Dendritic cell treated with granulocyte-macrophage colony-stimulating factor and Interleukin-4, amounts not matched to agents 40 ng/mL and 50 ng/mL, for 4 days (primary cell): ENCODE measurements at regions not wholly inside any gene's neighbourhood (a gene's known extent, or its start where the extent isn't known, plus 50 kb on each side); places are given as distances from the start of the nearest gene placed in this dataset.

Source experiments
- H3K27ac Mint-ChIP-seq: one replicate; pipeline ENCODE4 v1.8.0; 2022; ENCODE audit warnings: mild to moderate bottlenecking, mixed read lengths
- H3K27me3 Mint-ChIP-seq: one replicate; pipeline ENCODE4 v1.8.0; 2022; ENCODE audit warnings: mild to moderate bottlenecking, mixed read lengths
- H3K36me3 Mint-ChIP-seq: one replicate; pipeline ENCODE4 v1.8.0; 2022; ENCODE audit warnings: low read depth, mixed read lengths
- H3K4me1 Mint-ChIP-seq: one replicate; pipeline ENCODE4 v1.8.0; 2022; ENCODE audit warnings: low read depth, mixed read lengths
- H3K4me3 Mint-ChIP-seq: one replicate; pipeline ENCODE4 v1.8.0; 2022; ENCODE audit warnings: mild to moderate bottlenecking, moderate library complexity, mixed read lengths
- H3K9me3 Mint-ChIP-seq: one replicate; pipeline ENCODE4 v1.8.0; 2022; ENCODE audit warnings: mixed read lengths
- intact Hi-C: fragments of 100-400 bp; cut with micrococcal nuclease; formaldehyde crosslinking; loops from one replicate; pipeline ENCODE4 v1.15.0; 2022

DNA sequence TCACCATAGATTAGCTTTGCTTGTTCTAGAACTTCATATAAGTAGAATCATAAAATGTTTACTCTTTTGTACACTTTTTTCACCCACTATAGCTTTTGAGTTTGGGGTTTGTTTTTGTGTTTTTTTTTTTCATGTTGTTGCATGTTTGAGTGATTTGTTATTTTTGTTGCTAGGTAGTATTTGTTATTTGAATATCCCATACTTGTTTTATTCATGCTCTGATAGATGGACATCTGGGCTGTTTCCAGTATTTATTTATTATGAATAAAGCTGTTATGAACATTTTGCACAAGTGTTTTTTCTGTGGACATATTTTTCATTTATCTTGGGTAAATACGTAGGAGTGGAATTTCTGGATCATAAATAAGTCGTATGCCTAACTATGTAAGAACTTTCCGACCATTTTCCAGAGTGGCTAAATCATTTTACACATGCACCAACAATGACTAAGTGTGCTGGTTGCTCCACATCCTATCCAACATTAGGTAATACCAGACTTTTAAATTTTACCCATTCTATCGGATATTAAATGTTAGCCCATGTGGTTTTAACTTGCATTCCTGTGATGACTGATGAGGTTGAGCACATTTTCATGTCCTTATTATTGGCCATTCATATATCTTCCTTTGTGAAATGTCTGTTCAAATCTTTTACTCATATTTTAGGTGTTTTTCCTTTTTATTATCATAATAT, 69.1 kb upstream of the NR4A3 start:
- no peak overlapping the region for H3K4me3 Mint-ChIP-seq
- intact Hi-C loops, result no loop called here

DNA sequence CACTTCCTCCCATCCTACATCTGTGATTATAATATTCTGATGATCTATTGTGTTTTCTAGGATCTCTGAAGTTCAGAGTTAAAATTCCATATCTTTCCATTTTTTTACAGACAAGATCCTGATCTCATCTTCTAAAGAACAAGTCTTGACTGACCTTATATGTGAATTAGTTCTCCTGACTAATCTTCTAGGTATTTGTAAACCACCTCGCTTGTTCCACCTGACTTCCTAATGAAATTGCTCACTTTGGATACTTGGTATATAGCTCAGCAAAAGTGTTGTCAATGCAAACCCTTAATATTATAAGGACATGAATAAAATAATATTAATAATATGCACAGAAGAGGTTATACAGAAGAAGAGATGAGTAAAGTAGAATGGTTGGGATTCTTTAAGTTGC, 68.2 kb upstream of the NR4A3 start:
- no peaks in the 10 kb centered on the region for H3K36me3 Mint-ChIP-seq
- H3K9me3 Mint-ChIP-seq, result no peaks in the 10 kb centered on the region
- H3K4me3 Mint-ChIP-seq, result no peak overlapping the region
- peaks cover 7% of the 10 kb centered on the region for H3K4me1 Mint-ChIP-seq
- H3K27me3 Mint-ChIP-seq, result no peaks in the 10 kb centered on the region
- intact Hi-C loops, result no loop called here
- H3K27ac Mint-ChIP-seq, result no peak overlapping the region

More for the DNA sequence above, 69.1 kb upstream of the NR4A3 start:
- no peaks in the 10 kb centered on the region for H3K9me3 Mint-ChIP-seq
- H3K27me3 Mint-ChIP-seq, result no peaks in the 10 kb centered on the region
- H3K27ac Mint-ChIP-seq, result no peak overlapping the region
- peaks cover 11% of the 10 kb centered on the region for H3K4me1 Mint-ChIP-seq
- no peaks in the 10 kb centered on the region for H3K36me3 Mint-ChIP-seq

DNA sequence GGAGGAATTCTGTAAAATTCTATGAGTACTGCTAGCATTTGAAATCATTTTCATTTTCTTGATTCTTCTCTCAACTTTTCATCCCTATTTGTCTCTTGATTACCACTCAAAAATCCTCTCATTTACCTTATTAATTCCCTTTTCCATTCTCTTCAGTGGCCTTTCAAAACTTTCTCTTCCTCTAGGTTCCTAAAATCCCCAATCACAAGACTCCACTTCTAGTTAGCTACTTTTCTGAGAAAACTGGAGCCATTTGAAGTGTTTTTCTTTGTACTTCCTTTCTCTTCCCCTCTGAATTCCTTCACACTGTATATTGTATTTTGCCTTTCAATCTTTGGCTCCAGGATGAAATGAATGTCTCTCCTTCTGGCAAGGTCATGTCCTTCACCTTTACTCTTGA, 61.3 kb upstream of the NR4A3 start:
- H3K4me3 Mint-ChIP-seq, result no peak overlapping the region
- no peaks in the 10 kb centered on the region for H3K27me3 Mint-ChIP-seq
- H3K9me3 Mint-ChIP-seq, result no peaks in the 10 kb centered on the region
- intact Hi-C loops, result no loop called here
- no peak overlapping the region for H3K27ac Mint-ChIP-seq
- H3K4me1 Mint-ChIP-seq, result no peaks in the 10 kb centered on the region
- no peaks in the 10 kb centered on the region for H3K36me3 Mint-ChIP-seq

GRCh38 chr9:99762470-99762869, 59.2 kb upstream of the NR4A3 start:
- H3K36me3 Mint-ChIP-seq, result no peaks in the 10 kb centered on the region
- H3K4me1 Mint-ChIP-seq, result no peaks in the 10 kb centered on the region
- no peaks in the 10 kb centered on the region for H3K27me3 Mint-ChIP-seq
- no peak overlapping the region for H3K4me3 Mint-ChIP-seq
- no peaks in the 10 kb centered on the region for H3K9me3 Mint-ChIP-seq
- intact Hi-C loops, result no loop called here
- H3K27ac Mint-ChIP-seq, result no peak overlapping the region
